ENCODE measurements at regions not wholly inside any gene's neighbourhood (a gene's known extent, or its start where the extent isn't known, plus 50 kb on each side); places are given as distances from the start of the nearest gene placed in this dataset.
A peak's percentile ranks its signal among the peaks of the same experiment; 100 is the strongest.
"Not testable (repeated sequence)": the region's sequence is repeated elsewhere in the genome, so short reads cannot be mapped to it uniquely, and the experiment has no call there.

- no peak overlapping the region for H3K4me3 Mint-ChIP-seq
- no peaks in the 10 kb centered on the region for H3K4me1 Mint-ChIP-seq
- DNase-seq (ENCODE audit: low spot score in 2 of 2) (no peak), ATAC-seq (no peak)
- H3K9me3 Mint-ChIP-seq, result peaks cover 3% of the 10 kb centered on the region
- no peaks in the 10 kb centered on the region for H3K36me3 Mint-ChIP-seq
- H3K27ac Mint-ChIP-seq, result no peak overlapping the region
Measured at GRCh38 chr10:124156524-124157260, 63.3 kb upstream of the CHST15 start.

- no peaks in the 10 kb centered on the region for H3K36me3 Mint-ChIP-seq
- no peak for DNase-seq (ENCODE audit: low spot score in 2 of 2)
- ATAC-seq, result no peak
- peaks cover 8% of the 10 kb centered on the region for H3K4me1 Mint-ChIP-seq
- no peak overlapping the region for H3K4me3 Mint-ChIP-seq
- peaks cover 3% of the 10 kb centered on the region for H3K9me3 Mint-ChIP-seq
- H3K27ac Mint-ChIP-seq, result no peak overlapping the region
Measured at GRCh38 chr10:124155781-124156435, 62.5 kb upstream of the CHST15 start.

- no peak overlapping the region for H3K27ac Mint-ChIP-seq
- H3K4me1 Mint-ChIP-seq, result peaks cover 9% of the 10 kb centered on the region
- peaks cover 3% of the 10 kb centered on the region for H3K9me3 Mint-ChIP-seq
- no peak overlapping the region for H3K4me3 Mint-ChIP-seq
- peak; percentile 65 for ATAC-seq
- no peak for DNase-seq (ENCODE audit: low spot score in 2 of 2)
- H3K36me3 Mint-ChIP-seq, result no peaks in the 10 kb centered on the region
Measured at GRCh38 chr10:124153023-124153826, 59.8 kb upstream of the CHST15 start.

GRCh38 chr10:124152139-124153022 is 59.0 kb upstream of the CHST15 start:
- Mint-ChIP-seq H3K36me3 (no peaks in the 10 kb centered on the region), H3K4me1 (peaks cover 9% of the 10 kb centered on the region), H3K9me3 (peaks cover 3% of the 10 kb centered on the region), H3K27ac (no peak overlapping the region), H3K4me3 (no peak overlapping the region)
- peak; percentile 27 for ATAC-seq
- no peak for DNase-seq (ENCODE audit: low spot score in 2 of 2)

DNA sequence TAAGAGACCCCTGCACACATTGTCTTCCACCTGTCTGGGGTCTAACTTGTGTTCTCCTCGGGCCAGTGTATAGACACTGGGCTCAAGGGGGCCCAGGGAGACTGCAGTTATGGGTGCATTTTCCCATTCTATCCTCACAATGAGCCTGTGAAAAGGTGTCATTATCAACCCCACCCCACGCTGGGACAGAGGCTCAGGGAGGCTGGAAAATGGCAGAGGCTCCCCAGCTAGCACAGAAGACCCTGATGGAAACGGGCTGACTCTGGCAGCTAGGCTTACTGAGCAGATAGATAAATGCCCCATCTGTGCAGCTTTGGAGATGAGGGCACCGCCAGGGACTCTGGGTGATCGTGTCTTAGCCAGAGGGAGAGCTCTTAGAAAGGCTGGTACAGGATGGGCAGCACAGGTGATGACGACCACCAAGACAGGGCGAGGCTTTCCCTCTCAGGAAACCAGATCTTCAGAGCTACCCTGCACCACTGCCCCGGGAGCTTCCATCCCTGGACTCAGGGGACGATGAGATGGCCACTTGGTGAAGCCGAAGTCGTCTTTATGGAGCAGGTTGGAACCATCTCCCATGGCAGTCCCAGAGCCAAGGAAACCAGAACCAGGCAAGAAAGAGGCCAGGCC is 58.2 kb upstream of the CHST15 start:
- no peak for ATAC-seq
- H3K9me3 Mint-ChIP-seq, result peaks cover 3% of the 10 kb centered on the region
- H3K36me3 Mint-ChIP-seq, result no peaks in the 10 kb centered on the region
- H3K27ac Mint-ChIP-seq, result no peak overlapping the region
- DNase-seq (ENCODE audit: low spot score in 2 of 2), result no peak
- H3K4me1 Mint-ChIP-seq, result peaks cover 9% of the 10 kb centered on the region
- H3K4me3 Mint-ChIP-seq, result no peak overlapping the region

DNA sequence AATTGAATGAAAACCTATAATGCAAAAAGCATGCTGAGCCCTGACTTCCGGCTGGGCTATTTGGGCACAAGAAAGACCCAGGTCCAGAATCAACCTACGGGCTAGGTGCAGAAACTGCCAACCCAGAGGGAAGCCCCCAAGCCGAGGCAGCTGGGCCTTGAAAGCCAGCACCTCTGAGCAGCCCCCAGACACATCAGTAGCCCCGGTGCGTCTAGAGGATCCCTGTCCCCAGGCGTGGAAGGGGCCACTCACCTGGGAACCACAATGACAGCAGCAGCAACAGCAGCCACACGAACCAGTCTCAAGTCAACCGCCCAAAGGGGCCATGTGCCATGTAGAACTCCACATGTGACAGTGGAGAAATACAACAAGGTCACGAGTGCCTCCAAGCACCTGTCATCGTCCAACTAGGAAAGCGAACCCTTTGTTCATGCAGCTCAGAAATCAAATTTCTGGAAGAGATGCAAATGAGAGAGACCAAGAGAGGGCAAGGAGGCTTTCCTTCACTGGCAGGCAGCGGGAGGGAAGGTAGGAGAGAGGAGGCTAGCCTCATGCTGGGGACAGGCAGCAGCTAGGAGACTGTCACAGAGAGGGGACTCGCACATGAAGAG is 57.5 kb upstream of the CHST15 start:
- Mint-ChIP-seq H3K27ac (no peak overlapping the region), H3K4me1 (peaks cover 9% of the 10 kb centered on the region), H3K36me3 (no peaks in the 10 kb centered on the region), H3K4me3 (no peak overlapping the region), H3K9me3 (peaks cover 3% of the 10 kb centered on the region)
- DNase-seq (ENCODE audit: low spot score in 2 of 2) (no peak), ATAC-seq (no peak)

GRCh38 chr10:124150189-124150806 is 56.9 kb upstream of the CHST15 start:
- H3K4me1 Mint-ChIP-seq, result peaks cover 9% of the 10 kb centered on the region
- no peak overlapping the region for H3K4me3 Mint-ChIP-seq
- H3K27ac Mint-ChIP-seq, result no peak overlapping the region
- H3K36me3 Mint-ChIP-seq, result no peaks in the 10 kb centered on the region
- peaks cover 3% of the 10 kb centered on the region for H3K9me3 Mint-ChIP-seq
- no peak for DNase-seq (ENCODE audit: low spot score in 2 of 2)
- no peak for ATAC-seq

DNA sequence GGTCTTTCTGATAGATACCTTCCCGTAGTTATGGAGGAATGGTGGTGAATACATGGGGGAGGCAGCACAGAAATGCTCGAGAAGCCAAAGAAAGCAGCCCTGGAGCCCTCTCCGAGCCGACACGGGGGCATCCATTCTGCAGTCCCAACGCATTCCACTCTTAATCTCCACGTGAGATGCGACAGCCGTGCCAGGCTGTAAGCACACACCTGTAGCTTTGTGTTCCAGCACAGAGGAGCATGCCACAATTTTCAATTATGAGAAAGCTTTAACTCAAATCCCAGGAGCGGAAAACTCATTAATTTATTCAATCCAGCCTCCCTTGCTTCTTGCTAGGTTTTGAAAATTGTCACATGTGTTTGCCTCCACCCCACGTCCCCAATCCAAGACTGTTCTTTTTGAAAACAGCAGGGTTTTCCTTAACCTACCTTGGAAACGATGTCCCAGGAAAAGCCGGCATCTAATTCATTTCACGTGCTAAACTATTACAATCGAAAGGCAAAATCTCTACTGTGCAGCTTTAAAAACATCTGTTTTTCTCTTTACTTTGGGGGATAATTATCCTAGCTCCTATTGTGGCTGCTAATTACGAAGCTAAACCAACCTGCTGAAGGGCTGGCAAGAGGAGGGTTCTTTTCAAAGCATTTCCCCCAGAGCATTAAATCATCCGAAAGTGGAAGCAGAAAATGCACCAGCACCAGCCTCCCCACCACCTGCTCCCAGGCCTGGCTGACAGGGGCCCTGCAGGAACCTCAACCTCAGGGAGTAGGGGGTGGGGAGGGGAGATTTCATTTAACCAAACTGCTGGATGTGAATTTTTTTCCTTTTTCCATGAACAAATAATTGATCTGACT is 56.0 kb upstream of the CHST15 start:
- DNase-seq (ENCODE audit: low spot score in 2 of 2) (no peak), ATAC-seq (no peak)
- no peak overlapping the region for H3K27ac Mint-ChIP-seq
- peaks cover 9% of the 10 kb centered on the region for H3K4me1 Mint-ChIP-seq
- no peak overlapping the region for H3K4me3 Mint-ChIP-seq
- no peaks in the 10 kb centered on the region for H3K36me3 Mint-ChIP-seq
- no peaks in the 10 kb centered on the region for H3K9me3 Mint-ChIP-seq

- not testable (repeated sequence) for ATAC-seq; H3K4me1 Mint-ChIP-seq; H3K36me3 Mint-ChIP-seq; H3K4me3 Mint-ChIP-seq; H3K9me3 Mint-ChIP-seq; H3K27ac Mint-ChIP-seq; DNase-seq (ENCODE audit: low spot score in 2 of 2)
Measured at GRCh38 chr10:124148509-124149188, 55.3 kb upstream of the CHST15 start.

DNA sequence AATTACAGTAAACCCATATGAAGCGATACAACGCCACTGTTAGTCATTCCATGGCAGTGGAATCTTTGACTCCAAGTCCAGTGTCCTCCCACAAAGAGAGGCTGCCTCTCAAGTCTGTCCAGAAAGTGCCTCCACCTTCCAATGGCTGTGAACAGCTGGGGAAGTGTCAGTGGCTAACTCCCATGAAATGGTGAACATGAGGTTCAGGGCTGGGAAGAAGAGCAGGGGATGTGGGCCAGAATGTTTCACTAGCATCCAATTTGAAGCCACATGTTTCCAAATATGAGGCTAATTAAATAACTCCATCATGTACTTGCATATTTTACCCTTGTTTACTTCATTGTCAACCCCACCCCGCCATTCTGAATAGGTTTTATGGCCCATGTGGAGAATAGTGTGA is 53.1 kb upstream of the CHST15 start:
- no peak for DNase-seq (ENCODE audit: low spot score in 2 of 2)
- Mint-ChIP-seq H3K27ac (no peak overlapping the region), H3K4me1 (peaks cover 7% of the 10 kb centered on the region), H3K9me3 (no peaks in the 10 kb centered on the region), H3K36me3 (no peaks in the 10 kb centered on the region), H3K4me3 (no peak overlapping the region)
- no peak for ATAC-seq

DNA sequence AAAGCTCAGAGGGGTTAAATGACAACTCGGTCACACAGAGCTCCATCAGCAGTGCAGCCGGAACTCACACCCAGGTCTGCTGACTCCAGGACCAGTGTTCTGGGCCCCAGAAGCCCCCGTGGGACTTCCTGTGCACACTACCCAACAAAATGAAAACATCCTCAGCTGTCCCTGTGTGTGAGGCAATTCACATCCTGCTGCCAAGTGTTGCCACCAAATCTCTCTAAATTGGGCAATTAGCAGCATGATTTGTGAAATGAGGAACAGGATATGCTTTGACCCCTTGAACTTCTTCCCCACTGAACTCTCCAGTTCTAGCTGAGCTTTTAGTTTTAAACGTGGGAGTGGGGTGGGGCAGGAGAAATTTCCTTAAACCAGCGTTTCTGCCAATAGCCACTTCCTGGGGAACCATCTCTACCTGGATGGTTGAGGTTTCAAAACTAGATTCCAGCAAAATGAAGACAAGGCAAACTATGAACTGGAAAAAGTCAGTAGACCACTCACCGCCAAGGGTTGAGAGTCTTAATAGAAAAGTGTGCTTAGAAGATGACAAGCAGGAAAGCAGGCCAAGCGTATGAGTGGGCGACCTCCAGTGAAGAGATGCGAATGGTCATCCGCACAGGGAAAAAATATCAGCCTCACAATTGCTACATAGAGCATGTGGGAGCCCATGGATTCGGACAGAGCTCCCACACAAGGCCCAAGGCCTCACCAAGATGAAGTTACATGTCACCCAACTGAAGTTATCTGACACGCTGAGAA is 51.9 kb upstream of the CHST15 start:
- no peaks in the 10 kb centered on the region for H3K9me3 Mint-ChIP-seq
- H3K36me3 Mint-ChIP-seq, result no peaks in the 10 kb centered on the region
- no peak overlapping the region for H3K4me3 Mint-ChIP-seq
- H3K27ac Mint-ChIP-seq, result no peak overlapping the region
- H3K4me1 Mint-ChIP-seq, result no peaks in the 10 kb centered on the region
- ATAC-seq (no peak), DNase-seq (ENCODE audit: low spot score in 2 of 2) (no peak)

- ATAC-seq (no peak), DNase-seq (ENCODE audit: low spot score in 2 of 2) (no peak)
- H3K4me1 Mint-ChIP-seq, result no peaks in the 10 kb centered on the region
- no peaks in the 10 kb centered on the region for H3K9me3 Mint-ChIP-seq
- no peak overlapping the region for H3K4me3 Mint-ChIP-seq
- H3K36me3 Mint-ChIP-seq, result no peaks in the 10 kb centered on the region
- no peak overlapping the region for H3K27ac Mint-ChIP-seq
Measured at GRCh38 chr10:124144536-124144935, 51.1 kb upstream of the CHST15 start.

Measured in stimulated activated effector memory CD8-positive, alpha-beta T cell treated with anti-CD3 and anti-CD28 coated beads, Interleukin-12 subunit alpha, Interleukin-12 subunit beta, amount 100 ng/mL, for 72 hours (primary cell).